Astrocyte (in vitro differentiated cells and primary cell): ENCODE measurements at regions not wholly inside any gene's neighbourhood (a gene's known extent, or its start where the extent isn't known, plus 50 kb on each side); places are given as distances from the start of the nearest gene placed in this dataset.

Source experiments
- DNase-seq: peaks from one replicate; pipeline ENCODE4 v3.0.0-alpha.2; 2010; ENCODE audit warnings: low read depth
- FAIRE-seq: peaks from 2 replicates; lab custom pipeline; 2011; peaks lifted over from hg19 to GRCh38; lab: Jason Lieb, UNC
- H2AFZ ChIP-seq: 2 replicates; pipeline ENCODE4 v1.6.0; 2012; ENCODE audit warnings: low read depth, low read length, inconsistent platforms
- H3K27ac ChIP-seq: 2 replicates; pipeline ENCODE4 v1.5.1; 2011; ENCODE audit warnings: low read depth, low read length, inconsistent platforms
- H3K27me3 ChIP-seq: 2 replicates; pipeline ENCODE4 v1.6.0; 2011; ENCODE audit warnings: low read length, inconsistent platforms; ENCODE audit not compliant: insufficient read depth
- H3K36me3 ChIP-seq: 2 replicates; pipeline ENCODE4 v1.5.1; 2011; ENCODE audit warnings: low read length, inconsistent platforms; ENCODE audit not compliant: insufficient read depth
- H3K4me1 ChIP-seq: 2 replicates; pipeline ENCODE4 v1.5.1; 2011; ENCODE audit warnings: low read length, inconsistent platforms; ENCODE audit not compliant: insufficient read depth
- H3K4me2 ChIP-seq: 2 replicates; pipeline ENCODE4 v1.6.0; 2012; ENCODE audit warnings: low read length, inconsistent platforms
- H3K4me3 ChIP-seq: 2 replicates; pipeline ENCODE4 v1.5.1; 2011; ENCODE audit warnings: low read depth, mild to moderate bottlenecking, low read length, inconsistent platforms; ENCODE audit not compliant: insufficient read depth
- H3K79me2 ChIP-seq: 2 replicates; pipeline ENCODE4 v1.6.0; 2012; ENCODE audit warnings: mild to moderate bottlenecking, low read length, inconsistent platforms; ENCODE audit not compliant: insufficient read depth
- H3K9ac ChIP-seq: 2 replicates; pipeline ENCODE4 v1.6.0; 2012; ENCODE audit warnings: mild to moderate bottlenecking, low read length, inconsistent platforms
- H3K9me3 ChIP-seq: 2 replicates; pipeline ENCODE4 v1.5.1; 2012; ENCODE audit warnings: low read depth, mild to moderate bottlenecking, low read length, inconsistent platforms; ENCODE audit not compliant: insufficient read depth
- H4K20me1 ChIP-seq: 2 replicates; pipeline ENCODE4 v1.6.0; 2012; ENCODE audit warnings: low read length, inconsistent platforms; ENCODE audit not compliant: insufficient read depth
- H3K27ac Mint-ChIP-seq: one replicate; pipeline ENCODE4 v1.8.0; 2021; ENCODE audit warnings: mild to moderate bottlenecking, mixed read lengths; ENCODE audit not compliant: unreplicated experiment
- H3K27me3 Mint-ChIP-seq: one replicate; pipeline ENCODE4 v1.8.0; 2021; ENCODE audit warnings: low read depth, mixed read lengths; ENCODE audit not compliant: unreplicated experiment
- H3K36me3 Mint-ChIP-seq: one replicate; pipeline ENCODE4 v1.8.0; 2021; ENCODE audit warnings: low read depth, mixed read lengths; ENCODE audit not compliant: unreplicated experiment
- H3K4me1 Mint-ChIP-seq: one replicate; pipeline ENCODE4 v1.8.0; 2021; ENCODE audit warnings: low read depth, mixed read lengths; ENCODE audit not compliant: unreplicated experiment
- H3K4me3 Mint-ChIP-seq: one replicate; pipeline ENCODE4 v1.8.0; 2021; ENCODE audit warnings: mild to moderate bottlenecking, moderate library complexity, mixed read lengths; ENCODE audit not compliant: unreplicated experiment
- H3K9me3 Mint-ChIP-seq: one replicate; pipeline ENCODE4 v1.8.0; 2021; ENCODE audit warnings: mild to moderate bottlenecking, mixed read lengths; ENCODE audit not compliant: unreplicated experiment
- CTCF ChIP-seq: IDR thresholded peaks from 2 replicates; pipeline ENCODE4 v1.5.1; 2011; ENCODE audit warnings: low read depth, mild to moderate bottlenecking, inconsistent platforms, low read length, moderate library complexity; ENCODE audit not compliant: insufficient read depth
- EZH2 ChIP-seq: IDR thresholded peaks from 2 replicates; pipeline ENCODE4 v1.6.1; 2012; ENCODE audit warnings: mild to moderate bottlenecking, low read length, inconsistent platforms; ENCODE audit not compliant: insufficient read depth

DNA sequence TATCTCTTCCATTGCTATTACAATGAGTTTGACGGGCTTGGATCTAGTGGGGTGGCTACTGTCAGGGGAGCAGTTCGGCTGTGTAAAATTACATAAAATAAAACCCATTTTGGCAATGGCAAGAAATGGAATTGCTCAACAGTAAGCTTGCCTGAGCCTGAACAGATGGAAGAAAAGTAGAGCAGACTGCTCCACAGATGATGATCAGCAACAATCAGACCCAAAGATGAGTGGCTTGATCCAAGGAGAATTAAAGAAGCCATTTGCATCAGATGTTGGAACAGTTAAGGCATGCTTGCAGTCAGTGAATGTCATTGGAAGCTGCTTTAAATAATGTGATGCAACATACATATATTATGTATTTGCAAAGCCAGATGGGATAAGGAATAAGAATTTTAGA, 256.6 kb upstream of the SMIM30 start:
- no peak overlapping the region for H3K4me3 Mint-ChIP-seq
- no peak for DNase-seq
- Histone ChIP-seq H3K27me3 (no peaks in the 10 kb centered on the region), H2AFZ (no peak overlapping the region), H4K20me1 (no peaks in the 10 kb centered on the region), H3K27ac (no peak overlapping the region), H3K9me3 (no peaks in the 10 kb centered on the region), H3K4me1 (no peaks in the 10 kb centered on the region), H3K79me2 (no peaks in the 10 kb centered on the region), H3K4me3 (no peak overlapping the region), H3K36me3 (no peaks in the 10 kb centered on the region), H3K4me2 (no peak overlapping the region), H3K9ac (no peak overlapping the region)
- no peak overlapping the region for H3K27ac Mint-ChIP-seq
- no peaks in the 10 kb centered on the region for H3K9me3 Mint-ChIP-seq
- H3K4me1 Mint-ChIP-seq, result no peaks in the 10 kb centered on the region
- no peaks in the 10 kb centered on the region for H3K36me3 Mint-ChIP-seq
- no peak for TF ChIP-seq EZH2
- no peak for TF ChIP-seq CTCF
- peaks cover 8% of the 10 kb centered on the region for H3K27me3 Mint-ChIP-seq
- no peak for FAIRE-seq

- H3K27ac ChIP-seq, result no peak overlapping the region
- TF ChIP-seq EZH2 (no peak), CTCF (no peak)
- no peak overlapping the region for H3K9ac ChIP-seq
- no peak overlapping the region for H3K4me3 Mint-ChIP-seq
- H3K36me3 Mint-ChIP-seq, result no peaks in the 10 kb centered on the region
- H3K4me2 ChIP-seq, result no peak overlapping the region
- H3K4me1 Mint-ChIP-seq, result no peaks in the 10 kb centered on the region
- H3K27ac Mint-ChIP-seq, result no peak overlapping the region
- no peaks in the 10 kb centered on the region for H3K9me3 ChIP-seq
- no peaks in the 10 kb centered on the region for H3K36me3 ChIP-seq
- no peak overlapping the region for H3K4me3 ChIP-seq
- H3K4me1 ChIP-seq, result no peaks in the 10 kb centered on the region
- H2AFZ ChIP-seq, result no peak overlapping the region
- FAIRE-seq (no peak), DNase-seq (no peak)
- no peaks in the 10 kb centered on the region for H4K20me1 ChIP-seq
- no peaks in the 10 kb centered on the region for H3K27me3 ChIP-seq
- peaks cover 7% of the 10 kb centered on the region for H3K27me3 Mint-ChIP-seq
- no peaks in the 10 kb centered on the region for H3K79me2 ChIP-seq
- no peaks in the 10 kb centered on the region for H3K9me3 Mint-ChIP-seq
These were observed 255.5 kb upstream of the SMIM30 start for GRCh38 chr7:113373863-113374262.

DNA sequence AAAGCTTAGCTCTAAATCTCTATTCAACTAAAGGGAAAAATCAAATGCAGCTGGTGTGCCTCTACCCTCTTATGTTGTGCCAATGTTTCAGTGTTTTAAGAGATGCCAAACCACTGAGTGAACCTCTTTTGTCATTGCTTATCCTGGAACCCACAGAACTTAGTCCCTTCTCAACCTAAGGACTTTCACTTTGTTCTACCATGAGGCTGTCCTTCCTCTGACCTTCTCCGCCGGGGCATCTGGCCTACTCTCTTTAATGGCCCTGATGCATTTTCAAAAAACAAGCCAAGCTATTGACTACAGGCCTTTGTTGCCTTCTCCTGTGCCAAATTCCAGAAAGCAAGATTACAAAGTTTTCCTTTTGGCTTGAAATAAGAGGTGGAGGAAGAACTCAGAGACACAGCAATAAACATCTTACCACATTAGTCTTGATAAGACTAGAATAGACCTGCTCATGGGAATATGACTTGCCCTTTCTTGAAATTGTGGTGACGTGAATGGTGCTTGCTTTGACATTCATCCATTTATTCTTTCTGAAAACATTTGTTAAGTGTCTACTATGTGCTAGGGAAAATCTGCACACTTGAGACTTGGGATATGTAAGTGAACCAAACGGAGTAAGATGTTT, 253.2 kb upstream of the SMIM30 start:
- Mint-ChIP-seq H3K4me1 (no peaks in the 10 kb centered on the region), H3K36me3 (no peaks in the 10 kb centered on the region), H3K4me3 (no peak overlapping the region), H3K27me3 (peaks cover 8% of the 10 kb centered on the region), H3K27ac (no peak overlapping the region), H3K9me3 (no peaks in the 10 kb centered on the region)
- no peak overlapping the region for H3K4me3 ChIP-seq
- H3K9ac ChIP-seq, result no peak overlapping the region
- TF ChIP-seq CTCF (no peak), EZH2 (no peak)
- H3K4me1 ChIP-seq, result no peaks in the 10 kb centered on the region
- no peaks in the 10 kb centered on the region for H3K36me3 ChIP-seq
- no peak overlapping the region for H3K27ac ChIP-seq
- no peak overlapping the region for H3K4me2 ChIP-seq
- H3K27me3 ChIP-seq, result no peaks in the 10 kb centered on the region
- no peak for FAIRE-seq
- no peaks in the 10 kb centered on the region for H3K9me3 ChIP-seq
- H3K79me2 ChIP-seq, result no peaks in the 10 kb centered on the region
- DNase-seq, result peak; percentile 44
- H2AFZ ChIP-seq, result no peak overlapping the region
- no peaks in the 10 kb centered on the region for H4K20me1 ChIP-seq
